ENCODE measurements at regions not wholly inside any gene's neighbourhood (a gene's known extent, or its start where the extent isn't known, plus 50 kb on each side); places are given as distances from the start of the nearest gene placed in this dataset.

GRCh38 chr3:70409018-70409417 lies 96.6 kb upstream of the MDFIC2 start:
- Histone ChIP-seq H3K9me3 (ENCODE audit: low read length) (no peaks in the 10 kb centered on the region), H2AFZ (ENCODE audit: low read length) (no peak overlapping the region), H3K9ac (ENCODE audit: low read length) (no peak overlapping the region), H3K9me2 (replicated peaks; ENCODE audit: insufficient read depth, low read length) (no peaks in the 10 kb centered on the region; the same call in 1 of the 2 replicates), H3K4me2 (ENCODE audit: low read depth, low read length, poor library complexity, severe bottlenecking) (no peak overlapping the region), H3K79me2 (ENCODE audit: low read length) (no peaks in the 10 kb centered on the region), H3K27me3 (ENCODE audit: low read length) (no peaks in the 10 kb centered on the region), H3K4me1 (ENCODE audit: low read length) (no peaks in the 10 kb centered on the region), H3K27ac (ENCODE audit: low read length) (no peak overlapping the region), H4K20me1 (ENCODE audit: insufficient read depth, low read depth, low read length) (no peaks in the 10 kb centered on the region), H3K4me3 (ENCODE audit: low read length) (no peak overlapping the region), H3K36me3 (ENCODE audit: insufficient read depth, low read length) (no peaks in the 10 kb centered on the region)
- DNase-seq = no peak

GRCh38 chr3:70400194-70400593 lies 87.8 kb upstream of the MDFIC2 start:
- H3K9ac ChIP-seq (ENCODE audit: low read length) = no peak overlapping the region
- H3K27ac ChIP-seq (ENCODE audit: low read length) = no peak overlapping the region
- H2AFZ ChIP-seq (ENCODE audit: low read length) = no peak overlapping the region
- no peaks in the 10 kb centered on the region for H3K27me3 ChIP-seq (ENCODE audit: low read length)
- H4K20me1 ChIP-seq (ENCODE audit: insufficient read depth, low read depth, low read length) = no peaks in the 10 kb centered on the region
- H3K9me2 ChIP-seq (replicated peaks; ENCODE audit: insufficient read depth, low read length) = no peaks in the 10 kb centered on the region
- H3K4me2 ChIP-seq (ENCODE audit: low read depth, low read length, poor library complexity, severe bottlenecking) = no peak overlapping the region
- no peaks in the 10 kb centered on the region for H3K9me3 ChIP-seq (ENCODE audit: low read length)
- H3K4me3 ChIP-seq (ENCODE audit: low read length) = no peak overlapping the region
- H3K79me2 ChIP-seq (ENCODE audit: low read length) = no peaks in the 10 kb centered on the region
- no peaks in the 10 kb centered on the region for H3K4me1 ChIP-seq (ENCODE audit: low read length)
- H3K36me3 ChIP-seq (ENCODE audit: insufficient read depth, low read length) = no peaks in the 10 kb centered on the region
- no peak for DNase-seq

- Histone ChIP-seq H4K20me1 (ENCODE audit: insufficient read depth, low read depth, low read length) (no peaks in the 10 kb centered on the region), H3K9ac (ENCODE audit: low read length) (no peak overlapping the region), H3K27me3 (ENCODE audit: low read length) (no peaks in the 10 kb centered on the region), H3K27ac (ENCODE audit: low read length) (no peak overlapping the region), H3K4me3 (ENCODE audit: low read length) (no peak overlapping the region), H3K9me2 (replicated peaks; ENCODE audit: insufficient read depth, low read length) (no peaks in the 10 kb centered on the region), H3K4me2 (ENCODE audit: low read depth, low read length, poor library complexity, severe bottlenecking) (no peak overlapping the region), H3K9me3 (ENCODE audit: low read length) (no peaks in the 10 kb centered on the region), H3K36me3 (ENCODE audit: insufficient read depth, low read length) (no peaks in the 10 kb centered on the region), H3K79me2 (ENCODE audit: low read length) (no peaks in the 10 kb centered on the region), H3K4me1 (ENCODE audit: low read length) (no peaks in the 10 kb centered on the region), H2AFZ (ENCODE audit: low read length) (no peak overlapping the region)
- DNase-seq = no peak
Measured at GRCh38 chr3:70393881-70394612, 81.6 kb upstream of the MDFIC2 start.

- H3K9ac ChIP-seq (ENCODE audit: low read length) = no peak overlapping the region
- no peak overlapping the region for H3K4me2 ChIP-seq (ENCODE audit: low read depth, low read length, poor library complexity, severe bottlenecking)
- no peaks in the 10 kb centered on the region for H4K20me1 ChIP-seq (ENCODE audit: insufficient read depth, low read depth, low read length)
- no peaks in the 10 kb centered on the region for H3K9me3 ChIP-seq (ENCODE audit: low read length)
- no peak for DNase-seq
- H3K4me3 ChIP-seq (ENCODE audit: low read length) = no peak overlapping the region
- H2AFZ ChIP-seq (ENCODE audit: low read length) = no peak overlapping the region
- H3K9me2 ChIP-seq (replicated peaks; ENCODE audit: insufficient read depth, low read length) = no peaks in the 10 kb centered on the region
- H3K79me2 ChIP-seq (ENCODE audit: low read length) = no peaks in the 10 kb centered on the region
- no peak overlapping the region for H3K27ac ChIP-seq (ENCODE audit: low read length)
- H3K4me1 ChIP-seq (ENCODE audit: low read length) = no peaks in the 10 kb centered on the region
- H3K36me3 ChIP-seq (ENCODE audit: insufficient read depth, low read length) = no peaks in the 10 kb centered on the region
- H3K27me3 ChIP-seq (ENCODE audit: low read length) = peaks cover 2% of the 10 kb centered on the region; the same call in 1 of the 2 replicates
Measured at GRCh38 chr3:70392227-70392626, 79.8 kb upstream of the MDFIC2 start.

- no peaks in the 10 kb centered on the region for H3K36me3 ChIP-seq (ENCODE audit: insufficient read depth, low read length)
- H3K27me3 ChIP-seq (ENCODE audit: low read length) = peaks cover 2% of the 10 kb centered on the region; the same call in 1 of the 2 replicates
- no peak overlapping the region for H3K27ac ChIP-seq (ENCODE audit: low read length)
- no peak overlapping the region for H2AFZ ChIP-seq (ENCODE audit: low read length)
- H3K9me2 ChIP-seq (replicated peaks; ENCODE audit: insufficient read depth, low read length) = no peaks in the 10 kb centered on the region
- H3K9ac ChIP-seq (ENCODE audit: low read length) = no peak overlapping the region
- H3K4me2 ChIP-seq (ENCODE audit: low read depth, low read length, poor library complexity, severe bottlenecking) = no peak overlapping the region
- no peaks in the 10 kb centered on the region for H3K79me2 ChIP-seq (ENCODE audit: low read length)
- no peaks in the 10 kb centered on the region for H4K20me1 ChIP-seq (ENCODE audit: insufficient read depth, low read depth, low read length)
- H3K4me1 ChIP-seq (ENCODE audit: low read length) = no peaks in the 10 kb centered on the region
- no peak for DNase-seq
- H3K9me3 ChIP-seq (ENCODE audit: low read length) = no peaks in the 10 kb centered on the region
- H3K4me3 ChIP-seq (ENCODE audit: low read length) = no peak overlapping the region
Measured at GRCh38 chr3:70387889-70388288, 75.5 kb upstream of the MDFIC2 start.

GRCh38 chr3:70386846-70387245 lies 74.4 kb upstream of the MDFIC2 start:
- Histone ChIP-seq H3K27me3 (ENCODE audit: low read length) (peaks cover 2% of the 10 kb centered on the region; the same call in 1 of the 2 replicates), H3K36me3 (ENCODE audit: insufficient read depth, low read length) (no peaks in the 10 kb centered on the region), H3K27ac (ENCODE audit: low read length) (no peak overlapping the region), H4K20me1 (ENCODE audit: insufficient read depth, low read depth, low read length) (no peaks in the 10 kb centered on the region), H2AFZ (ENCODE audit: low read length) (no peak overlapping the region), H3K9me3 (ENCODE audit: low read length) (no peaks in the 10 kb centered on the region), H3K79me2 (ENCODE audit: low read length) (no peaks in the 10 kb centered on the region), H3K4me3 (ENCODE audit: low read length) (no peak overlapping the region), H3K9ac (ENCODE audit: low read length) (no peak overlapping the region), H3K4me2 (ENCODE audit: low read depth, low read length, poor library complexity, severe bottlenecking) (no peak overlapping the region), H3K4me1 (ENCODE audit: low read length) (no peaks in the 10 kb centered on the region), H3K9me2 (replicated peaks; ENCODE audit: insufficient read depth, low read length) (no peaks in the 10 kb centered on the region)
- DNase-seq = no peak

- Histone ChIP-seq H3K4me1 (ENCODE audit: low read length) (no peaks in the 10 kb centered on the region), H4K20me1 (ENCODE audit: insufficient read depth, low read depth, low read length) (no peaks in the 10 kb centered on the region), H3K27ac (ENCODE audit: low read length) (no peak overlapping the region), H3K36me3 (ENCODE audit: insufficient read depth, low read length) (no peaks in the 10 kb centered on the region), H3K9me2 (replicated peaks; ENCODE audit: insufficient read depth, low read length) (no peaks in the 10 kb centered on the region), H3K4me3 (ENCODE audit: low read length) (no peak overlapping the region), H2AFZ (ENCODE audit: low read length) (no peak overlapping the region), H3K79me2 (ENCODE audit: low read length) (no peaks in the 10 kb centered on the region), H3K9ac (ENCODE audit: low read length) (no peak overlapping the region), H3K27me3 (ENCODE audit: low read length) (peaks cover 2% of the 10 kb centered on the region; the same call in 1 of the 2 replicates), H3K9me3 (ENCODE audit: low read length) (no peaks in the 10 kb centered on the region), H3K4me2 (ENCODE audit: low read depth, low read length, poor library complexity, severe bottlenecking) (no peak overlapping the region)
- DNase-seq = no peak
Measured at GRCh38 chr3:70386043-70386442, 73.6 kb upstream of the MDFIC2 start.

GRCh38 chr3:70383360-70383831 lies 71.0 kb upstream of the MDFIC2 start:
- Histone ChIP-seq H3K4me1 (ENCODE audit: low read length) (no peaks in the 10 kb centered on the region), H4K20me1 (ENCODE audit: insufficient read depth, low read depth, low read length) (no peaks in the 10 kb centered on the region), H3K4me2 (ENCODE audit: low read depth, low read length, poor library complexity, severe bottlenecking) (no peak overlapping the region), H3K27me3 (ENCODE audit: low read length) (peaks cover under 1% of the 10 kb centered on the region; the same call in 1 of the 2 replicates), H3K27ac (ENCODE audit: low read length) (no peak overlapping the region), H3K9me3 (ENCODE audit: low read length) (no peaks in the 10 kb centered on the region), H3K9me2 (replicated peaks; ENCODE audit: insufficient read depth, low read length) (no peaks in the 10 kb centered on the region), H3K4me3 (ENCODE audit: low read length) (no peak overlapping the region), H3K79me2 (ENCODE audit: low read length) (no peaks in the 10 kb centered on the region), H2AFZ (ENCODE audit: low read length) (no peak overlapping the region), H3K9ac (ENCODE audit: low read length) (no peak overlapping the region), H3K36me3 (ENCODE audit: insufficient read depth, low read length) (no peaks in the 10 kb centered on the region)
- no peak for DNase-seq
